SK-N-SH (cell line): ENCODE measurements at regions not wholly inside any gene's neighbourhood (a gene's known extent, or its start where the extent isn't known, plus 50 kb on each side); places are given as distances from the start of the nearest gene placed in this dataset.

ENCODE experiments used
- CTCF ChIP-seq: fragments of 200-600 bp; sonication (generic); IDR thresholded peaks from 2 replicates; pipeline ENCODE4 v1.6.1; 2017; ENCODE audit warnings: antibody characterized with exemption, mild to moderate bottlenecking, moderate library complexity
- JUND ChIP-seq: IDR thresholded peaks from 2 replicates; pipeline ENCODE4 v1.4.0; 2012
- POLR2AphosphoS5 ChIP-seq: IDR thresholded peaks from 2 replicates; pipeline ENCODE4 v1.6.1; 2012; ENCODE audit warnings: low read depth, low read length
- RCOR1 ChIP-seq: fragments of 150-350 bp; IDR thresholded peaks from 2 replicates; pipeline ENCODE4 v1.6.1; 2017; ENCODE audit warnings: antibody characterized with exemption, low read length
- REST ChIP-seq: IDR thresholded peaks from 2 replicates; pipeline ENCODE4 v1.6.1; 2012; ENCODE audit warnings: mild to moderate bottlenecking, low read depth, low read length, moderate library complexity
- RFX5 ChIP-seq: IDR thresholded peaks from 2 replicates; pipeline ENCODE4 v1.6.1; 2012; ENCODE audit warnings: mild to moderate bottlenecking, improper control_type of control experiment, low read length
- RXRA ChIP-seq: IDR thresholded peaks from 2 replicates; pipeline ENCODE4 v1.4.0; 2012; ENCODE audit warnings: low read depth, mild to moderate bottlenecking, borderline replicate concordance
- SIN3A ChIP-seq: IDR thresholded peaks from 2 replicates; pipeline ENCODE4 v1.6.1; 2012; ENCODE audit warnings: low read depth, mild to moderate bottlenecking, low read length, moderate library complexity, borderline replicate concordance
- YY1 ChIP-seq: IDR thresholded peaks from 2 replicates; pipeline ENCODE4 v1.4.0; 2012; ENCODE audit warnings: low read depth, mild to moderate bottlenecking

GRCh38 chr5:26645659-26646058 lies 392.7 kb downstream of the CDH9 start:
- TF ChIP-seq SIN3A = no peak
- TF ChIP-seq CTCF = no peak
- TF ChIP-seq JUND = no peak
- TF ChIP-seq RCOR1 = no peak
- TF ChIP-seq RFX5 = no peak
- TF ChIP-seq YY1 = no peak
- no peak for TF ChIP-seq RXRA
- no peak for TF ChIP-seq POLR2AphosphoS5
- no peak for TF ChIP-seq REST
